H1 (cell line): ENCODE measurements at regions not wholly inside any gene's neighbourhood (a gene's known extent, or its start where the extent isn't known, plus 50 kb on each side); places are given as distances from the start of the nearest gene placed in this dataset.
A peak's percentile ranks its signal among the peaks of the same experiment; 100 is the strongest.

Experiments
- CTCF ChIA-PET: fragments of 300-600 bp; sonication (Branson Sonifier 250); formaldehyde crosslinking; loops from one replicate; lab custom pipeline; 2021; ENCODE audit not compliant: partially characterized antibody; lab: Charles Lee
- POLR2A ChIA-PET: fragments of 300-600 bp; sonication (Branson Sonifier 250); formaldehyde crosslinking; loops from one replicate; lab custom pipeline; 2021; ENCODE audit warnings: inconsistent platforms; ENCODE audit not compliant: partially characterized antibody; lab: Charles Lee
- DNase-seq, 2 experiments: peaks; one replicate each; pipeline versions ENCODE4 v3.0.0 to v3.0.0-alpha.2; 2010 to 2022; ENCODE audit warnings: low spot score in 2 of 2, low read depth in 1 of 2, mixed read lengths in 1 of 2
- FAIRE-seq: peaks from 2 replicates; lab custom pipeline; 2011; peaks lifted over from hg19 to GRCh38; lab: Jason Lieb, UNC
- H2AFZ ChIP-seq: 2 replicates; pipeline ENCODE4 v1.8.1; 2012; ENCODE audit warnings: low read length, inconsistent platforms
- H2AK5ac ChIP-seq: 2 replicates; pipeline ENCODE4 v1.6.1; 2013; ENCODE audit warnings: low read depth, low read length
- H2BK120ac ChIP-seq: replicated peaks from 2 replicates; pipeline ENCODE3; 2013; ENCODE audit warnings: low read depth, low read length, inconsistent platforms
- H2BK12ac ChIP-seq: 2 replicates; pipeline ENCODE4 v1.6.1; 2013; ENCODE audit warnings: low read depth, low read length
- H2BK15ac ChIP-seq: 2 replicates; pipeline ENCODE4 v1.6.1; 2013; ENCODE audit warnings: low read length
- H2BK20ac ChIP-seq: 2 replicates; pipeline ENCODE4 v1.6.1; 2013; ENCODE audit warnings: low read length
- H2BK5ac ChIP-seq: 2 replicates; pipeline ENCODE4 v1.6.1; 2013; ENCODE audit warnings: low read depth, low read length
- H3K14ac ChIP-seq: 2 replicates; pipeline ENCODE4 v1.6.1; 2013; ENCODE audit warnings: inconsistent platforms; ENCODE audit not compliant: insufficient read length
- H3K18ac ChIP-seq: 2 replicates; pipeline ENCODE4 v1.6.1; 2013; ENCODE audit warnings: low read length; ENCODE audit errors: extremely low read depth
- H3K23ac ChIP-seq: 2 replicates; pipeline ENCODE4 v1.6.1; 2013; ENCODE audit warnings: inconsistent platforms; ENCODE audit not compliant: insufficient read length
- H3K23me2 ChIP-seq: 2 replicates; pipeline ENCODE4 v1.6.1; 2013; ENCODE audit warnings: low read depth, low read length
- H3K27ac ChIP-seq: 2 replicates; pipeline ENCODE4 v1.6.1; 2011; ENCODE audit warnings: low read depth, low read length, inconsistent platforms
- H3K27me3 ChIP-seq, 4 experiments: replicated peaks in 1 of 4; 1 replicate in 1 of 4; 2 replicates in 3 of 4; pipeline versions ENCODE4 v1.6.1 to v1.8.1; 2011 to 2013; ENCODE audit warnings: low read length in 3 of 4, mild to moderate bottlenecking in 3 of 4, inconsistent platforms in 2 of 4, mixed read lengths in 2 of 4, moderate library complexity in 1 of 4; ENCODE audit not compliant: control insufficient read depth in 3 of 4, insufficient read depth in 3 of 4; ENCODE audit errors: extremely low read depth in 1 of 4
- H3K36me3 ChIP-seq, 4 experiments: 2 replicates each; pipeline versions ENCODE4 v1.6.1 to v1.8.1; 2011 to 2013; ENCODE audit warnings: mild to moderate bottlenecking in 4 of 4, low read length in 3 of 4, moderate library complexity in 2 of 4, control low read depth in 1 of 4, inconsistent platforms in 1 of 4; ENCODE audit not compliant: insufficient read depth in 4 of 4, control insufficient read depth in 2 of 4
- H3K4ac ChIP-seq: replicated peaks from 2 replicates; pipeline ENCODE3; 2013; ENCODE audit warnings: low read length, low read depth, mixed read lengths, inconsistent platforms; ENCODE audit not compliant: insufficient read length
- H3K4me1 ChIP-seq, 4 experiments: replicated peaks in 1 of 4; 1 replicate in 1 of 4; 2 replicates in 3 of 4; pipeline versions ENCODE4 v1.6.1 to v1.8.1; 2011 to 2013; ENCODE audit warnings: low read length in 3 of 4, inconsistent platforms in 2 of 4, mixed read lengths in 1 of 4; ENCODE audit not compliant: insufficient read depth in 4 of 4, control insufficient read depth in 3 of 4
- H3K4me2 ChIP-seq, 2 experiments: 2 replicates each; pipeline versions ENCODE4 v1.6.1 to v1.8.1; 2011 to 2013; ENCODE audit warnings: low read depth in 2 of 2, low read length in 2 of 2, control low read depth in 1 of 2, inconsistent platforms in 1 of 2, mild to moderate bottlenecking in 1 of 2; ENCODE audit not compliant: insufficient read depth in 1 of 2
- H3K4me3 ChIP-seq, 4 experiments: fragments of 200-600, 300-600 bp in 1 of 4; sonication (generic), shearing (Covaris generic), sonication (Bioruptor Twin) in 1 of 4; 2 replicates each; pipeline versions ENCODE4 v1.5.1 to v1.8.1; 2011 to 2016; ENCODE audit warnings: low read length in 4 of 4, low read depth in 3 of 4, control low read depth in 2 of 4, inconsistent platforms in 2 of 4, mild to moderate bottlenecking in 2 of 4, mixed read lengths in 1 of 4, moderate library complexity in 1 of 4; ENCODE audit not compliant: insufficient read depth in 2 of 4; ENCODE audit errors: extremely low read depth in 1 of 4
- H3K56ac ChIP-seq: replicated peaks from 2 replicates; pipeline ENCODE3; 2013; ENCODE audit warnings: low read depth, mild to moderate bottlenecking, mixed read lengths, low read length, inconsistent platforms; ENCODE audit not compliant: insufficient read length
- H3K79me1 ChIP-seq: 2 replicates; pipeline ENCODE4 v1.6.1; 2013; ENCODE audit warnings: low read depth, low read length, control low read depth
- H3K79me2 ChIP-seq, 2 experiments: 2 replicates each; pipeline versions ENCODE4 v1.6.1 to v1.8.1; 2012 to 2013; ENCODE audit warnings: low read length in 2 of 2, mild to moderate bottlenecking in 2 of 2, inconsistent platforms in 1 of 2; ENCODE audit not compliant: insufficient read depth in 2 of 2, control insufficient read depth in 1 of 2
- H3K9ac ChIP-seq, 4 experiments: replicated peaks in 1 of 4; 1 replicate in 1 of 4; 2 replicates in 3 of 4; pipeline versions ENCODE4 v1.6.1 to v1.8.1; 2011 to 2013; ENCODE audit warnings: low read depth in 3 of 4, low read length in 3 of 4, control low read depth in 2 of 4, mild to moderate bottlenecking in 2 of 4, moderate library complexity in 2 of 4, inconsistent platforms in 1 of 4; ENCODE audit errors: extremely low read depth in 1 of 4
- H3K9me3 ChIP-seq, 2 experiments: 2 replicates each; pipeline versions ENCODE4 v1.6.1 to v1.8.1; 2012 to 2013; ENCODE audit warnings: mild to moderate bottlenecking in 2 of 2, moderate library complexity in 2 of 2, control low read depth in 1 of 2, inconsistent platforms in 1 of 2, low read depth in 1 of 2, low read length in 1 of 2, mixed read lengths in 1 of 2; ENCODE audit not compliant: insufficient read depth in 2 of 2
- H4K20me1 ChIP-seq, 2 experiments: replicated peaks in 1 of 2; 2 replicates each; pipeline versions ENCODE3 to v1.8.1; 2011 to 2013; ENCODE audit warnings: inconsistent platforms in 2 of 2, low read length in 2 of 2, mild to moderate bottlenecking in 1 of 2; ENCODE audit not compliant: insufficient read depth in 2 of 2, control insufficient read depth in 1 of 2
- H4K5ac ChIP-seq: 2 replicates; pipeline ENCODE4 v1.6.1; 2013; ENCODE audit warnings: low read length, low read depth, mixed read lengths, inconsistent platforms; ENCODE audit not compliant: insufficient read length
- H4K8ac ChIP-seq: 2 replicates; pipeline ENCODE4 v1.8.0; 2013; ENCODE audit warnings: mild to moderate bottlenecking, moderate library complexity, low read length, inconsistent platforms; ENCODE audit not compliant: insufficient read depth; ENCODE audit errors: extremely low read depth
- H4K91ac ChIP-seq: replicated peaks from 2 replicates; pipeline ENCODE3; 2013; ENCODE audit warnings: low read length, mixed read lengths, inconsistent platforms; ENCODE audit not compliant: insufficient read length
- EZH2 ChIP-seq: fragments of 200-600 bp; sonication (generic); IDR thresholded peaks from 2 replicates; pipeline ENCODE4 v1.7.1; 2012; ENCODE audit warnings: low read depth, mild to moderate bottlenecking, moderate library complexity, low read length, inconsistent platforms; ENCODE audit not compliant: severe bottlenecking
- GABPA ChIP-seq: IDR thresholded peaks from 2 replicates; pipeline ENCODE4 v1.6.1; 2011; ENCODE audit warnings: mild to moderate bottlenecking, low read length, moderate library complexity, borderline replicate concordance; ENCODE audit not compliant: insufficient read depth
- HDAC2 ChIP-seq, 2 experiments: fragments of 300-600 bp in 1 of 2; sonication (generic) in 1 of 2; IDR thresholded peaks; 2 replicates each; pipeline ENCODE4 v1.6.1; 2011 to 2012; ENCODE audit warnings: low read depth in 2 of 2, low read length in 2 of 2, mild to moderate bottlenecking in 2 of 2, moderate library complexity in 2 of 2, borderline replicate concordance in 1 of 2, inconsistent platforms in 1 of 2
- RBBP5 ChIP-seq: IDR thresholded peaks from 2 replicates; pipeline ENCODE4 v1.7.1; 2012; ENCODE audit warnings: low read depth, mild to moderate bottlenecking, inconsistent platforms, low read length, moderate library complexity, borderline replicate concordance
- RXRA ChIP-seq: IDR thresholded peaks from 2 replicates; pipeline ENCODE4 v1.6.1; 2011; ENCODE audit warnings: low read depth, mild to moderate bottlenecking, low read length, moderate library complexity; ENCODE audit not compliant: insufficient read depth
- SP1 ChIP-seq: IDR thresholded peaks from 2 replicates; pipeline ENCODE4 v1.6.1; 2011; ENCODE audit warnings: low read depth, low read length
- SP2 ChIP-seq: IDR thresholded peaks from 2 replicates; pipeline ENCODE4 v1.6.1; 2012; ENCODE audit warnings: mild to moderate bottlenecking, low read length, inconsistent platforms
- WGBS, 2 experiments: shearing (Covaris generic) in 1 of 2; methylation state at CpG; one replicate each; pipeline versions ENCODE4 v1.1.6 to v1.1.7; 2013 to 2015; ENCODE audit warnings: low lambda C conversion rate in 2 of 2, mixed read lengths in 2 of 2, inconsistent platforms in 1 of 2, low coverage in 1 of 2, missing lambda C conversion rate in 1 of 2; ENCODE audit not compliant: insufficient replicate concordance in 2 of 2, insufficient coverage in 1 of 2, insufficient read length in 1 of 2; ENCODE audit errors: extremely low coverage in 1 of 2, missing lambda C conversion rate in 1 of 2; 5-methylcytosine and 5-hydroxymethylcytosine counted together

- Histone ChIP-seq H2AK5ac (no peak overlapping the region), H2BK5ac (no peak overlapping the region), H3K27me3 (no peaks in the 10 kb centered on the region), H4K91ac (no peak overlapping the region), H3K79me2 (no peaks in the 10 kb centered on the region), H3K23ac (no peak overlapping the region), H3K27ac (no peak overlapping the region), H3K4me2 (no peak overlapping the region), H4K8ac (no peak overlapping the region), H2BK12ac (peak overlapping the region; percentile 75; the same call in 1 of the 2 replicates), H3K79me1 (no peaks in the 10 kb centered on the region), H2AFZ (no peak overlapping the region), H4K5ac (no peak overlapping the region), H2BK20ac (no peak overlapping the region), H2BK15ac (no peak overlapping the region), H3K36me3 (no peaks in the 10 kb centered on the region), H3K4me3 (no peak overlapping the region), H3K18ac (no peak overlapping the region), H3K4me1 (peaks cover 0 to 6% (median 0%) of the 10 kb centered on the region in 4 experiments; a peak in 3 of 7 replicates), H3K9ac (no peak overlapping the region), H3K56ac (no peak overlapping the region), H3K4ac (no peak overlapping the region), H3K9me3 (no peaks in the 10 kb centered on the region), H2BK120ac (no peak overlapping the region), H4K20me1 (no peaks in the 10 kb centered on the region), H3K14ac (no peak overlapping the region), H3K23me2 (no peaks in the 10 kb centered on the region)
- 96% methylated on average over 2 of the region's 2 CpGs; no CpG with 5 or more reads in 1 of the 2 experiments for WGBS, 2 experiments
- no peak for FAIRE-seq
- ChIA-PET CTCF (interaction anchor here (1.0 kb wide), 1 partner anchor 89 kb away, joined by 3 read pairs; no protein-coding TSS in a partner anchor), POLR2A (no interaction called here)
- no peak for DNase-seq
- TF ChIP-seq EZH2 (no peak), GABPA (no peak), RBBP5 (no peak), RXRA (no peak), SP2 (no peak), HDAC2 (IDR thresholded peaks at IDR 0.05; ENCODE audit: borderline replicate concordance in 1 of 2, low read depth in 2 of 2, low read length in 2 of 2) (no peak), SP1 (no peak)
Observed at GRCh38 chr2:160905862-160906261, 254.4 kb upstream of the TANK start.
